RWPE2 (cell line): ENCODE measurements at regions not wholly inside any gene's neighbourhood (a gene's known extent, or its start where the extent isn't known, plus 50 kb on each side); places are given as distances from the start of the nearest gene placed in this dataset.

ENCODE experiments used
- ATAC-seq: fragments of 200-7000 bp; cut with Tn5 transposase; 3 replicates; pipeline ENCODE4 v1.9.1; 2021; ENCODE audit warnings: low read depth
- DNase-seq: peaks from one replicate; pipeline ENCODE4 v3.0.0-alpha.2; 2020; ENCODE audit warnings: low spot score
- H3K27ac ChIP-seq: fragments of 450-650 bp; 2 replicates; pipeline ENCODE4 v1.5.1; 2017; ENCODE audit warnings: mild to moderate bottlenecking; ENCODE audit not compliant: poor library complexity, severe bottlenecking
- H3K27me3 ChIP-seq: fragments of 250-450 bp; sonication (Bioruptor Pico); 2 replicates; pipeline ENCODE4 v1.5.1; 2021; ENCODE audit warnings: mild to moderate bottlenecking, moderate library complexity; ENCODE audit not compliant: insufficient read depth, poor library complexity, severe bottlenecking
- H3K36me3 ChIP-seq: fragments of 250-450 bp; sonication (Bioruptor Pico); 2 replicates; pipeline ENCODE4 v1.5.1; 2020; ENCODE audit warnings: low read depth, mild to moderate bottlenecking, moderate library complexity
- H3K4me1 ChIP-seq: fragments of 250-450 bp; sonication (Bioruptor Pico); 2 replicates; pipeline ENCODE4 v1.5.1; 2021; ENCODE audit warnings: mild to moderate bottlenecking, moderate library complexity; ENCODE audit not compliant: insufficient read depth, poor library complexity, severe bottlenecking
- H3K4me3 ChIP-seq: fragments of 250-450 bp; sonication (Bioruptor Pico); 2 replicates; pipeline ENCODE4 v1.5.1; 2021; ENCODE audit warnings: mild to moderate bottlenecking, moderate library complexity; ENCODE audit not compliant: severe bottlenecking
- H3K9me3 ChIP-seq: fragments of 250-450 bp; sonication (Bioruptor Pico); 2 replicates; pipeline ENCODE4 v1.5.1; 2021; ENCODE audit warnings: mild to moderate bottlenecking, moderate library complexity; ENCODE audit not compliant: severe bottlenecking
- CTCF ChIP-seq: fragments of 450-650 bp; IDR thresholded peaks from one replicate; pipeline ENCODE4 v1.5.1; 2017; ENCODE audit warnings: mild to moderate bottlenecking, moderate library complexity; ENCODE audit not compliant: poor library complexity, severe bottlenecking

- no peaks in the 10 kb centered on the region for H3K9me3 ChIP-seq
- no peak overlapping the region for H3K4me3 ChIP-seq
- H3K4me1 ChIP-seq: peaks cover 4% of the 10 kb centered on the region
- DNase-seq: no peak
- TF ChIP-seq CTCF: no peak
- no peak overlapping the region for H3K27ac ChIP-seq
- H3K27me3 ChIP-seq: no peaks in the 10 kb centered on the region
- no peak for ATAC-seq
- no peaks in the 10 kb centered on the region for H3K36me3 ChIP-seq
Measured at GRCh38 chr2:38153476-38154135, 77.7 kb upstream of the CYP1B1 start.

- DNase-seq (no peak), ATAC-seq (no peak)
- Histone ChIP-seq H3K9me3 (no peaks in the 10 kb centered on the region), H3K27me3 (no peaks in the 10 kb centered on the region), H3K4me3 (no peak overlapping the region), H3K4me1 (peaks cover 10% of the 10 kb centered on the region), H3K27ac (no peak overlapping the region), H3K36me3 (no peaks in the 10 kb centered on the region)
- TF ChIP-seq CTCF: no peak
Measured at GRCh38 chr2:38152913-38153312, 77.0 kb upstream of the CYP1B1 start.

- H3K27ac ChIP-seq: no peak overlapping the region
- TF ChIP-seq CTCF: no peak
- no peaks in the 10 kb centered on the region for H3K27me3 ChIP-seq
- no peak overlapping the region for H3K4me3 ChIP-seq
- no peak for DNase-seq
- H3K4me1 ChIP-seq: peaks cover 18% of the 10 kb centered on the region
- no peaks in the 10 kb centered on the region for H3K9me3 ChIP-seq
- ATAC-seq: no peak
- H3K36me3 ChIP-seq: no peaks in the 10 kb centered on the region
Measured at GRCh38 chr2:38152035-38152434, 76.1 kb upstream of the CYP1B1 start.

GRCh38 chr2:38149531-38149930 is 73.6 kb upstream of the CYP1B1 start:
- no peak overlapping the region for H3K27ac ChIP-seq
- DNase-seq: no peak
- H3K4me1 ChIP-seq: peaks cover 33% of the 10 kb centered on the region

More at GRCh38 chr2:38149531-38149930, 73.6 kb upstream of the CYP1B1 start:
- no peak for TF ChIP-seq CTCF
- Histone ChIP-seq H3K4me3 (no peak overlapping the region), H3K27me3 (no peaks in the 10 kb centered on the region), H3K36me3 (no peaks in the 10 kb centered on the region), H3K9me3 (no peaks in the 10 kb centered on the region)
- no peak for ATAC-seq
